Kidney tubule cell (primary cell): ENCODE measurements at regions not wholly inside any gene's neighbourhood (a gene's known extent, or its start where the extent isn't known, plus 50 kb on each side); places are given as distances from the start of the nearest gene placed in this dataset.
"Not testable (repeated sequence)": the region's sequence is repeated elsewhere in the genome, so short reads cannot be mapped to it uniquely, and the experiment has no call there.

Experiments
- DNase-seq: peaks from one replicate; pipeline ENCODE4 v3.0.0-alpha.2; 2018; ENCODE audit warnings: low spot score

DNA sequence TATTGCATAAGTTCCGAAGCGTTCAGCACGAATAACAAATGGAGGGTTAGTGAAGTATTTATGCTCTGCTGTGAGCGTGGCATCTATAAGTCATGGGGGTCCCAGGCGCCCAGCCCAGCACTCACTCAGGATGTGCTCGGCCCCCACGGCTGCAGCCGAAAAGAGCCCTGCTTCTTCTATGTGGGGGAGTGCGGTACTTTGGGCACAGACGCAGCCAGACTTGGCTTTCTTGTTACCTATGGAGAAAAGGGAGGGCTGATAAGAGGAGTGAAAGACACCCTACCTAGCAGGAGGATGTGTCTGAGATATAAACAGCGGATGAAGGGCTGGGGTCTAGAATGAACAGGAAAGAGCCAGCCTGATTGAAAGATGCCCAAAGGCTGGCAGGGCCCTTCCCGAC, 51.4 kb downstream of the MRPL36 start:
- DNase-seq, result no peak

DNA sequence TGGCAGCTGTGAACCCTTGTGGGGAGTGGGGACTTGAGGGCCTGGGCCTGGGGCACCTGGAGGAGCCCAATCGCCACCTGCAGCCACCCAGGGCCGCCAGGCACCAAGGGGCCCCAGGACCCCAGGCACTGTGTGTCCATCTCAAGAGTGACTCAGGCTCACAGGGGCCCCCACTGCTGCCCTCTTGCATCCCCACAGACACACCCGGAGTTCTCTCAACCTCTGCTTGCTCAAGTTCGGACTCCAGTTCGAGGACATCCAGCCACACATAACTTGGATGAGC, 51.9 kb downstream of the MRPL36 start:
- DNase-seq, result no peak

DNA sequence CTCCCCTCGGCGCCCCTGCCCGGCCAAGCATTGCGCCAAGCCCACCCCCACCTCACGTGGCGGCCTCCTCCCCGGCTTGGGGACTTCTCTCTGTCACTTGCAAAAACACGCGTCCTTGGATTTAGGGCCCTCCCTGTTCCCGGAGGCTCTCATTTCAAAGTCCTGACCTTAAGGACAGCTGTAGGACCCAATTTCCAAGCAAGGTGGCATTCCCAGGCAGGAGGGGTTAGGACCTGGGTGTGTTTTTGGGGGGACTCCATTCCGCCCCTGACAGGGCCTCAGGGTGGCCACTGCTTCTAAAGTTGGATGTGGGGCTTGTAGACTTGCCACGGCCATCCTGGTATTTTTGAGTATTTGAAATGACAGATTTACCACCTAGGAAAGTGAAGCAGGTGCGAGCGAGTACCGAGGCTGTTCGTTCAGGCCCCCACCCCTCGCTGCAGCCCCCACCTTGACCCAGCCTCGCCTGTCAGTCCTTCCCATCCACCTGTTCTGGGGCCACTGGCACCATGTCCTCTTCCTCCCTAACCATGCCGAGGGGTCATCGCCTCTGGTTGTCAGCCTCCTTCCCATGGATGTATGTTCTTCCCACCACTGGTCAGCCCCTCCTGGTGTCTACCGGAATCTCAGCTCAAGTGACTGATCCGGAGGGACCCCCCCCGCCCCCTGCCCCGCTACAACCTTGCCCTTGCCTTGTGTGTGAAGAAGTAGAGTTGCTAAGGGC, 52.4 kb downstream of the MRPL36 start:
- DNase-seq, result no peak

DNA sequence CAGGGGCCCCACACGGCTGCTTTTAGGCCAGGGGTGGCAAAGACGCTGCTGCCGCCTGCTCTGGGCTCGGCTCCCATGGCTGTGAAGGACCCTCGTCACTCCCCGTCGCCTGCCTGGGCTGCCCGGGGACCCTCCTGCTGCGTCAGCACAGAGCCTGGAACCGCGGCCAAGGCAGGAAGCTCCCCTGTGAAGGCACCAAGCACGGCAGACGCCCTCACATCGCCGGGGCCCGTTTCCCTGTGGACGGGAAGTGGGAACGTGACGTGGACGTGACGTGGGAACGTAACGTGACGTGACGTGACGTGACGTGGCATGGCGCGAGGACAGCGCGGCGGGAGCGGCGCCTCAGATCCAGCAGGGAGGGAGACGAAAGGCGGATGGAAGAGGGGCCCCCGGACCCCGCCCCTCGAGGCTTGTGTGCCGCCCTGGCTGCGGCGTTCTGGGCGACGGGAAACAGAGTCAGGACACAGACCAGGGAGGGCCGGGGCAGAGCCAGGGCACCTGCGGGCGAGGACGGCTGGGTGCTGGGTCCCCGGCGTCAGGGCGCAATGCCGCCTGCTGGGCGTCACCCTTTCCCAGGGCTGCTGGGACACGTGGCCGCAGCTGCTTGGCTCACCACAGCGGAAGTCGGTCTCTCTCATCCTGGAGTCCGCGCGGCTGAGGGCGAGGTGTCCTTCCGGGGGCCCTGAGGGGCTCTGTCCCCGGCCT, 53.1 kb downstream of the MRPL36 start:
- no peak for DNase-seq

DNA sequence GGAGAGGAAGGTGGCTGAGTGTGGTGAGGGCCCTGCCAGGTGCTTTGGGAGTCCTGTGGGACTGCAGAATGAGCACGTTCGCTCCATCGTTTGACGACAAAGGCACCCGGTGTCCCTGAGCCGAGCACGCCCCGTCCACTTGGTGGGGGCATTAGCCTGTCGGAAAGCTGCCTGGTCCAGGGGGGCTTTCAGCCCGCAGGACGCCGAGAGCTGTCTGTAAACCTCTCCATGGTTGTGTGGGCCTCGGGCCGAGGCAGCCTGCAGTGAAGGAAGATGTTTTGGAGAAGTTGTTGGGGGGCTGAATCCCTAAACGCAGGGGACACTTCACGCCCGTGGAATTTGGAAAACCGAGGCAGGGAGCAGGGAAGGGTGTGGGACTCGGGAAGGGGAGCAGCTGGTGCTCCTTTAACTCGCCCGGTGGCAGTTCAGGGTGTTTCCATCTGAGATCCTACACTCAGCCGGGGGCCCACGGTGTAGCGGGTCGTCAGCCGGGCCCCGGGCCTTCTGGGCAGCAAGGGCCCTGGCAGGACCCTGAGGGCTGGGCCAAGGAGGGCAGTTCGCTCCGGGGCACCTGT, 53.8 kb downstream of the MRPL36 start:
- no peak for DNase-seq

DNA sequence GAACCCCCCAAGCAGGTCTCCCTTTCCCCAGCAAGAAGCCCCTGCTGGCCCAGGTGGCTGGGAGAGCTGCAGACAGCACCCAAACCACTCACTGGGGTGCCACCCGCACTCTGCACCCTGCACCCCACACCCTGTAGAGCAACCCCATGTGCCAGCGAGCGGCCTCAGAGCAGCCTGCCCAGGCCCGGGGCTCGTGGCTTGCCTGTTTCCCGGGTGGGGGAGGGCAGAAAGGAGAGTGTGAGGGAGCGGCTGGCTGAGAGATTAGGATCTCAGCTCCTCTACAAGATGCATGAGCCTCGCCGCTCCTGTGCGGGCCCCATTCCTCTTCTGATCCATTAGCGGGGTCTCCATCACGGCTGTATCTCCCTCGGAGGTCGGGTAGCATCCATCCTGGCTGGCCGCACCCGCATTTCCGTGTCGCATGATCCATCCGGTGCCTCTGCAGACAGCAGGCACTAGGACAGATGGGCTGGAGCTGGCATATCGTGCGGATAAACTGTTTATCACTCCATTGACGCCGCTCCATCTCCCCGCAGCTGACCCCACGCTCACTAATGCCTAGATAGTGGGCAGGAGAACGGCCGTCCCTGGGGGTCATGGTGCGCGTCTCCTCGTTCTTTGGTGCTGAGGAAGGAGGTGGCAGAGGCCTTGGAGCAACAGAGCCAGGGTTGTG, 54.4 kb downstream of the MRPL36 start:
- no peak for DNase-seq

DNA sequence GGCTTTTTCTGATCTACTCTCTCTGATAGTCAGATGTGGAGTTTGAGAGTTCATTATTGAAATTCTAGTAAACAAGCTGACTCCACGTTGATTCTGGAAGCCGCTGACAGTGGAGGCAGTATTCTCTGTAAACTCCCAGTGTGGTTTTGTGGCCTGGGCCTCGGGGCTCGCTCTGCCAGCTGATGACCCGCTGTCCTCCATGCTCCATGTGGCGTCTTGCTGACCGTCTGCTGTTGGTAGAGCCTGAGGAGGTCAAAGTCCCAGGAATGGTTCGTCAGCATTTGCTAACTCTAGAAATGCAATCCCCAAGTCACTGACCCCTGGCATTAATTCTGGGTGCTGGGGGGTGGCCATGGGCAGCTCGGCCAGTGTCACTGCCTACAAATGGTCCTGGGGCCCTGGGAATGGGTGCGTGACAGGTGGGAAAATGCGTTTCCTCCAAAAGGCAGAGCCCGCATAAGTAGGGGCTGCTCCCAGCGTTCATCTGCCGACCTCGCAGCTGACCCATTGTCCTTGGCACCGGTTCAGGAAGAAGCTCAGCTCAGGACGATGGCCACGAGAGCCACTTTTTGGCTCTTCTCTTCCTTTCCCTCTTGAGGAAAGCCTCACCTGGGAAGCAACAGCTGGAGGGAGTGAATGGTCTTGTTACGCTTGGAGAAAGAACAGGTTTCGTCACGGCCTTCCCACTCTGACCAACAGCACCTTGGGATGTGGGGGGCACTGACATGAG, 55.1 kb downstream of the MRPL36 start:
- DNase-seq, result no peak

DNA sequence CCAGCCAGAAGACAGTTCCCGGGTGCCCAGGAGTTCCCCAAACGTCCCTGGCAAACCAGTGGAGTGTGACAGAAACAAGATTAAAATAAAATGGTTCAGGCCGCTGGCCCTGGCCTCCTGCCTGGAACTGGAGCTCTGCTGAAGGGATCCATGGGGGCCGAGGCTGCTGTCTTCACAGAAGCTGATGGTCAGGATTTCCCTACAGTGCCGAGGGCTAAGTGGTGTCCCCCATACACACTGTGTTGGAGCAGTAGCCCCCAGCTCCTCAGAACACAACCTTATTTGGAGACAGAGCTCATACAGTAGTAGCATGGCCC, 55.9 kb downstream of the MRPL36 start:
- DNase-seq, result no peak

DNA sequence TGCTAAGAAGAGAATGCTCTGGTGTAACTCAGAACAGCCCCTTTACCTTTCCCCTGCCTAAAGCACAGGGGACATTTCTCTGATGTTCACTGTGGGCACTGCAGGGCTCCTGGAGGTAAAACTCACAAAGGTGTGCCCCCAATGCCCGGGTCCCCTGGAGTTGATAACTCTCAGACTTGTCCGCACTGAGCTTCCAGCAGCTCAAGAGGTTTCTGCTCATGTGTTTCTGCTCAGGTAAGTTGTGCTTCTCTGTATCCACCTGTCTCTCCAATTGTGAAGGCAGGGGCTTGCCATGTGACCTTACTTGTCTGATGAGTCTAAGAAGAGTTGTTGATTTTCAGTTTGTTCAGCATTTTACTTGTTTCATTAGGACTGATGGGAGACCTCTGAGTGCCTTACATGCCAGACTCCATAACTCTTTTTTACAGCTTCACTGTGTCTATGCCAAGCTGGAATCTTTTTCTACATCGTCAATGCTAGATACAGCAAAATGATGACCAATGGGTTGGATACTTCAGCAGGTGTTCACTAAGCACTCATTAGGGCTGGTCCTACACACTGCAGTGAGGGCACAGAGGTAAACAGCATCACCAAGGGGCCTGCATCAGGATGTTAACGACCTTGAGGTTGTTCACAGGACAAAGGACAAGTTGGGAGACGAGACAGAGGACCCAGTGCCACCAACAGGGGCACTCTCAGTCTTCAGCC, 56.4 kb downstream of the MRPL36 start:
- DNase-seq, result no peak

DNA sequence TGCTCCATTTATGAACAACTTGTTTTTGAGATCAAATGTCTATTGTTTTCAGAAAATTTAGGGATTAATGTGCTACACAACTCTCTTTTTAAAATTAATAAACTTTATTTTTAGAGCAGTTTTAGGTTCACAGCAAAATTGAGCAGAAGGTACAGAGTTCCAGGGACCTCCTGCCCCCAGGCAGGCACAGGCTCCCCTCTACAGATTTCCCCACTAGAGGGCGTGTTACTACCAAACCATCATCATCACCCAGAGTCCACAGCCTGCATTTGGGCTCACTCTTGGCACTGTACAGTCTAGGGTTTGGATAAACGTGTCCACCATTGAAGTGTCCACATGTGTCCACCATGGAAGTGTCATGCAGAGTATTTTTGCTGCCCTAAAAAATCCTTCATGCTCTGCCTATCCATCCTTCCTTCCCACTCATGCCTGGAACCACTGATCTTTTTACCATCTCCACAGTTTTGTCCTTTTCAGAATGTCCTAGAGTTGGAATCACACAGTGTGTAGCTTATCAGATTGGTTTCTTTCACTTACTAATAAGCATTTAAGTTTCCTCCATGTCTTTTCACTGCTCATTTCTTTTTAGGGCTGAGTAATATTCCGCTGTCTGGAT, 61.7 kb downstream of the MRPL36 start:
- DNase-seq, result peak; percentile 27

DNA sequence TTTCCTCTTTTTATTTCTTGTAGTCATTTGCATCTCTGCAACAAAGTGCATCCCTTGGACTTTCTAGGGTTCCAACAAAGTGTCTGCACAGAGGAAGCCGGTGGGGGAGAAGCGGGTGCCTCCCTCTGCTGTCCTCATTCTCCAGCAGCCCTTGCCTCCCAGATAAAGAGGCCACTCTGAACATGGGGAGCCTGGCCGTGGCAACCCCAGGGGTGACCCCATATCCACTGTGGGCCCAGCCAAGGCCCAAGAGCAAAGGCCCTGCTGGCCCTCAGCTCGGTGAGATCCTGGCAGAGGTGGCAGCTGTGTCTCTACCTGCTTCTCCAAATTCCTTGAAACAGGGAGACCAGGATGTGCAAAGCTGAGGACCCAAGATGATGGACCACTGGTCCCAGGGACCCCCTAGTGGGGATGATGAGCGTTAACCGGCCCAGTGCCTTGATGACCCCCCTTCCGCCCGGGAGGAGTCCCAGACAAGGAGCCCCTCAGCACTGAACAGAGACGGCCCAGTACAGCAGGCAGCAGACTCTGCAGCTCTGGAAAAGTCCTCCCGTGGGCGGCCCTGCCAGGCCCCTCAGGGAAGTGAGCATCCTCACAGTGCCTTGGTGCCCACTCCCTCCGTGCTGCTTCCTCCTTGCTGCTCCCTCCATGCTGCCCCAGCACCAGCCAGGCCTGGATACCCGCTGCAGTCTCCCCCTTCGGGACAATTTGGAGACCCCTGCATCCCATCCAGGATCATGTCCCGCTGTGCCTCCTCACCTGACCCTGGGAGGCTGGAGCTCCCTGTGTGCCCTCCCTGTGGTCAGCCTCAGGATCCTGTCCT, 62.5 kb downstream of the MRPL36 start:
- DNase-seq, result no peak

DNA sequence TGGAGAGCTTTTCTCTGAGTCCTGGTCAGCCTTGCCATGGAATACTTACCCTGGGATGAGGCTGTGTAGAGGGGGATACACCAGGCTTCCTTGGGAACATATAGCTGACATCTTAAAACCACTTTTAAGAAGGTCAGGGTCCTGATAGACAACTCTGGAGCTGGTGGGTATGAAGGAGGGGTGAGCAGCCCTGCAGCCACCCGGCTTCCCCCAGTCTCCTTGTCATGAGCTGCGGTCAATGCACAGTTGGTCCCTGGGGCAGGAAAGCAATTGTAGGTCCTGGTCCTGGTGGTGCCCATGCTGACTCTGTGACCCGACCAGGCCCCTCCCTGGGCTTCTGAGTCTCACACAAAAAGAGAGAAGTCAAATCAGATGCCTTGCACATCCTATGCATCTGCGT, 63.6 kb downstream of the MRPL36 start:
- DNase-seq, result no peak

DNA sequence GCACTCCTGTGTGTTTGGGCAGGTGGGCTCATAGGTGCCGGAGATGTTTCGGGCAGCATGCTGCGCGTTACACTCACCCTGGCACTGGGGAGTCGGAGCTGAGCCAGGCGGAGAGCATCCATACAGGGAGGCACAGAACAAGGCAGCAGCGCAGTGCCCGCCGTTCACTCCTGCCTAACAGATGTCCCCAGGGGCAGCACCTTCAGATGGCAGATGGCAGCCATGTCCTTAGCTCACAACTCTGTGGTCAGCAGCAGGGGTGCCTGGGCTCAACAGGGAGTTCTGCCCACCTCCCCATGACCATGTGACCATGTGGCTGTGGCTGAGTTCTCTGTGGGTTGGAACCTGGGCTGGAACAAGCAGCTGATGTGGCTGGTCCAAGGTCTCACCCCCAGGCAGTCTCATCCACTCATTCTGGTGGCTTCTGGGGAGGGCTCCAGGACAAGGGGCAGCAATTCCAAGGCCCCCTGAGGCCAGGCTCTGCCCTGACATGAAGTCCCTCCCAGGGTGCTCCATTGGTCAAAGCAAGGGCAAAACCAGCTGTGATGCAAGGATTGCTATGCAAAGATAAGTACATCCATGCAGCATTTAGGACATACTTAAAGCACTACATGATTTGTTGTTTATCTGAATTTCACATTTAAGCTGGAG, 64.2 kb downstream of the MRPL36 start:
- no peak for DNase-seq

DNA sequence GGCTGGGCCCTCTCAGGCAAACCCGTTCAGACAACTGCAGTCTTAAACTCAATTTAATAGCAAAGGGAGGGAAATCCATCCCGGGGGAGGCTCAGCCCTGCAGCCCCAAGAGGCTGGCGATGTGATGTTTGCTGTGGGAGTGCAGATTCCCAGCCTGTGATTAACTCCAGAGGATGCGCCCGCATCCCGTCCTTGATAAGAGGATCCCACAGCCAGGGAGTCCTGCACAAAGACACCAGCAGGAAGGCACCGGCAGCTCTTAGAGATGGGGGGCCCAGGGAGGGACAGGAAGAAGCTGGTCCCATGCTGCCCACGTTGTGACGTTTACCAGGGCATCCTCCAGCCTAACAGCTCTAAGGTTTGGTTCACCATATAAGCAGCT, 64.7 kb downstream of the MRPL36 start:
- DNase-seq, result no peak

DNA sequence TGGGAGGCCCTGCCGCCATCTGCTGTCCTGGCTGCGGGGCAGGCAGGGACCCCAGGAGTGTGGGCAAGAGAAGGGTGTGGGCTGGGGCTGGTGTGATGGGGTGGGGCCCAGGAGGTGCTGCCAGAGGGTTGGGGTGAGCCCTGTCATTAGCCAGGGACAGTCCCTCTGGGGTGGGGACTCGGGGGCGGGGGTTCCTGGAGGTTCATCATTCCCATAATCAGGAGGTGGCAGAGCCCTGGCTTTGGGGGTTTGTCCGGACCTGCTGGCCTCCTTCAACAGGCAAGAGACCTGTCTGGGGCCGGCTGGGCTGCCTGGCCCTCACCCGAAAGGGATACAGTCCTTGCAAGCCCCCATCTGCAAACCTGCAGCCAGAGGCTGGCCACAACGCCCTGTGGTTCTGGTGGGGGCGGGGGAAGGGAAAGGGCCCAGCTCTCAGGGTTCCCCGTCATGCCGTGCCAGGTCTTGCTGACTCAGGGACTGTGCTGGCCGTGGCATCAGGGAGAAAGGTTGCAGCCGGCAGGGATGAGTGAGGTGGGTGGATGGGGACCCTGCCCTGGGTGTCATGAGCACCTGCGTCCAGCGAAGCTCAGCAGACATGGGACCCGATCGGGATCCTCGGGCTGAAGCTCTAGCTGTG, 65.2 kb downstream of the MRPL36 start:
- DNase-seq, result no peak

DNA sequence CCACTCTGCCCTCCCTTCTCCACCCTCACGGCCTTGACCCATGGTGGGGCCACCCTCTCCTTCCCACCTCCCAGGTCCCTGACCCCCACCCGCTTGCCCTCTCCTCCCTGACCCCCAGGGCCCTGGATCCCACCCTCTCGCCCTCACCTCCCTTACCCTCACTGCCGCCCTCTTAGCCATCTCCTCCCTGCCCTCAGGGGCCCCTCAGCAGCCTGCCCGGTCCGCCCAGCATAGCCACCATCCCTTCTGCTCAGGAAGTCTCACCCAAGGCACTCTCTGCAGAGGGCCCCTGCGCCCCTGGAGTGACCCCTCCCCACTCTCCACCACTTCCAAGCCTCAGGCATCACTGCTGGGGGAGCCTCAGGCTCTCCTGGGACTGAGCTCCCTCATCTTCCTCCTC, 66.3 kb downstream of the MRPL36 start:
- DNase-seq, result no peak

DNA sequence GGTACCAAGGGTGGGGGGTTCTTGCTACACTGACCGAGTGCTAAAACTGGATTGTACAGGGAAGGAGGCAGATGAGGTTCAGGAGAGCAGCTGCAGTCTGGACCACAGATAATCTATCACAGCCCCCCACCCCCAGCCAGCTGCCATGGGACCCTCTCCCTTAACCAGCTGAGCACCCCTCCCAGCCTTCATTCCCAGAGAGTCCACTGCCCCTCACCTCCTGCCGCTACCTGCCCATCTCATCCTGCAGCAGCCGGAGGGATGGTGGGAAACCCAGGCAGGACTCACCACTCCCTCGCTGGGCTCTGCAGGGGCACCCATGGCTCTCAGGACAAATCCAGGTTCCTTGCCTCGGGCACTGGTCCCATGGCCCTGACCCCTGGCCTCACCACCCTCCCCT, 66.7 kb downstream of the MRPL36 start:
- no peak for DNase-seq

DNA sequence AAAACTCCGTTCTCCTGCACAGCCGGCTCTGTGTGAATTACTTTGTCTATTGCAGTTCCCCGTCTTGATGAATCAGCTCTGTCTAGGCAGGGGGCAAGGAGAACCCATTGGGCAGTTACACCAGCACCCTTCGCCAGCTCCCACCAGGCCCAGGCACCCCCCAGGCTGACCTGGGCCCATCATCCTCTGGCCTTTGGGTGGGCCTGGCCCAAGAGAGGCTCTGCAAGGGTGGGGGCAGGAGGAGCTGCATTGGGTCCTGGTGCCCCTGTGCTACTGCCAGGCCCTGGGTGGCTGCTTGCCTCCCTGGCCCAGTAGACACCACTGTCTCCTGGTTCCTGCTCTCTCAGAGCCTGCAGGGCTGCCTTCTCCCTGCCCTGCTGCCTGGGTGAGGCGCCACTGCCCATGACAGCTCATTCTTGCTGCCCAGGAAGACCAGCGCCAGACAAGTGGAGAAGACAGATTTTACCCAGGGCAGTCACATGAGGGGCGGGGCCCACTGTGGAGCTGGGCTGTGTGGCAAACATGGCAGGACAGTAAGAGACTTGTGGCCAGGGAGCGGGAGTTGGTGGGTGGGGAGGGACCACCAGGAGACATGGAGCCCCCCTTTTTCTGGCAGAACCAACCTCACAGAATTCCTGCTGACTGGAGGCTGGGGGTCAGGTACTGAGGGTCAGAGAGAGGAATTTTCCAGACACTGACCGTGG, 67.2 kb downstream of the MRPL36 start:
- no peak for DNase-seq

DNA sequence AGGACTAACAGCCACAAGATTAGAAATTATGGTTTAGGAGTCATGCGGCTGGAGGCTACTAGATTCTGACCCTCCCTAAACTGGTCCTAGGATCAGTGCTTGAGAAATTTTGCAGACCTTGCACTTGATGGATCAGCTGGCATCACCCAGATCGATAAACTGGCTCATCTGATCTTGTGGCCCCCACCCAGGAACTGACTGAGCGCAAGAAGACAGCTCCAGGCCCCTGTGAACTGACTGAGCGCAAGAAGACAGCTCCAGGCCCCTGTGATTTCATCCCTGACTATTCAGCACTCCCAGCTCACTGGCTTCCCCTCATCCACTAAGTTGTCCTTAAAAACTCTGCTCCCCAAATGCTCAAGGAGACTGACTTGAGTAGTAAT, 67.8 kb downstream of the MRPL36 start:
- not testable (repeated sequence) for DNase-seq
